MM.1S (cell line): ENCODE measurements at regions not wholly inside any gene's neighbourhood (a gene's known extent, or its start where the extent isn't known, plus 50 kb on each side); places are given as distances from the start of the nearest gene placed in this dataset.

ENCODE experiments used
- EZH2 ChIP-seq: fragments of 300-600 bp; sonication (generic); optimal IDR thresholded peaks from 2 replicates; pipeline ENCODE3; 2017; ENCODE audit warnings: low read depth, mild to moderate bottlenecking, antibody characterized with exemption, low read length, mixed read lengths
- TF ChIP-seq, protein P1 (sequence below): fragments of 300-600 bp; sonication (generic); IDR thresholded peaks from 2 replicates; pipeline ENCODE4 v1.5.1; 2016; ENCODE audit warnings: antibody characterized with exemption, low read length, mixed read lengths

- TF ChIP-seq, protein P1, sequence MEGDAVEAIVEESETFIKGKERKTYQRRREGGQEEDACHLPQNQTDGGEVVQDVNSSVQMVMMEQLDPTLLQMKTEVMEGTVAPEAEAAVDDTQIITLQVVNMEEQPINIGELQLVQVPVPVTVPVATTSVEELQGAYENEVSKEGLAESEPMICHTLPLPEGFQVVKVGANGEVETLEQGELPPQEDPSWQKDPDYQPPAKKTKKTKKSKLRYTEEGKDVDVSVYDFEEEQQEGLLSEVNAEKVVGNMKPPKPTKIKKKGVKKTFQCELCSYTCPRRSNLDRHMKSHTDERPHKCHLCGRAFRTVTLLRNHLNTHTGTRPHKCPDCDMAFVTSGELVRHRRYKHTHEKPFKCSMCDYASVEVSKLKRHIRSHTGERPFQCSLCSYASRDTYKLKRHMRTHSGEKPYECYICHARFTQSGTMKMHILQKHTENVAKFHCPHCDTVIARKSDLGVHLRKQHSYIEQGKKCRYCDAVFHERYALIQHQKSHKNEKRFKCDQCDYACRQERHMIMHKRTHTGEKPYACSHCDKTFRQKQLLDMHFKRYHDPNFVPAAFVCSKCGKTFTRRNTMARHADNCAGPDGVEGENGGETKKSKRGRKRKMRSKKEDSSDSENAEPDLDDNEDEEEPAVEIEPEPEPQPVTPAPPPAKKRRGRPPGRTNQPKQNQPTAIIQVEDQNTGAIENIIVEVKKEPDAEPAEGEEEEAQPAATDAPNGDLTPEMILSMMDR = no peak
- no peak for TF ChIP-seq EZH2
Measured at GRCh38 chr17:71440513-71440912, 680.3 kb upstream of the SOX9 start.
